GM21526 (cell line): ENCODE measurements at regions not wholly inside any gene's neighbourhood (a gene's known extent, or its start where the extent isn't known, plus 50 kb on each side); places are given as distances from the start of the nearest gene placed in this dataset.
A peak's percentile ranks its signal among the peaks of the same experiment; 100 is the strongest.

Experiments
- ATAC-seq: cut with Tn5 transposase; IDR thresholded peaks from one replicate; pipeline ENCODE4 v1.9.1; 2021; ENCODE audit warnings: moderate library complexity; ENCODE audit not compliant: unreplicated experiment, low FRiP score

- no peak for ATAC-seq
Measured at GRCh38 chr2:129056959-129057317, 738.3 kb upstream of the HS6ST1 start.

- no peak for ATAC-seq
Measured at GRCh38 chr2:129058981-129059380, 740.3 kb upstream of the HS6ST1 start.

GRCh38 chr2:129059476-129059875, 740.8 kb upstream of the HS6ST1 start:
- no peak for ATAC-seq

GRCh38 chr2:129061069-129061768, 742.6 kb upstream of the HS6ST1 start:
- ATAC-seq = peak; percentile 84

- no peak for ATAC-seq
Measured at GRCh38 chr2:129061769-129062121, 743.1 kb upstream of the HS6ST1 start.

- ATAC-seq = no peak
Measured at GRCh38 chr2:129062146-129062912, 743.7 kb upstream of the HS6ST1 start.

- ATAC-seq = no peak
Measured at GRCh38 chr2:129067070-129067469, 748.4 kb upstream of the HS6ST1 start.

- ATAC-seq = no peak
Measured at GRCh38 chr2:129067953-129068352, 749.3 kb upstream of the HS6ST1 start.

- no peak for ATAC-seq
Measured at GRCh38 chr2:129068543-129068942, 749.9 kb upstream of the HS6ST1 start.

GRCh38 chr2:129069875-129070594, 751.4 kb upstream of the HS6ST1 start:
- no peak for ATAC-seq

GRCh38 chr2:129070663-129071062, 752.0 kb upstream of the HS6ST1 start:
- ATAC-seq = no peak

GRCh38 chr2:129071531-129071930, 752.9 kb upstream of the HS6ST1 start:
- ATAC-seq = no peak

GRCh38 chr2:129074298-129074920, 755.7 kb upstream of the HS6ST1 start:
- no peak for ATAC-seq

- ATAC-seq = no peak
Measured at GRCh38 chr2:129078548-129078947, 759.9 kb upstream of the HS6ST1 start.

- ATAC-seq = no peak
Measured at GRCh38 chr2:129080715-129081476, 762.2 kb upstream of the HS6ST1 start.

GRCh38 chr2:129085386-129085785, 766.7 kb upstream of the HS6ST1 start:
- ATAC-seq = no peak

- no peak for ATAC-seq
Measured at GRCh38 chr2:129087133-129087813, 768.6 kb upstream of the HS6ST1 start.

- no peak for ATAC-seq
Measured at GRCh38 chr2:129091620-129092019, 773.0 kb upstream of the HS6ST1 start.

- no peak for ATAC-seq
Measured at GRCh38 chr2:129092956-129093355, 774.3 kb upstream of the HS6ST1 start.

GRCh38 chr2:129101186-129101585, 782.5 kb upstream of the HS6ST1 start:
- no peak for ATAC-seq
